GM12878 (cell line): ENCODE measurements at regions not wholly inside any gene's neighbourhood (a gene's known extent, or its start where the extent isn't known, plus 50 kb on each side); places are given as distances from the start of the nearest gene placed in this dataset.

Experiments used
- ATF3 ChIP-seq: IDR thresholded peaks from 2 replicates; pipeline ENCODE4 v1.6.1; 2011; ENCODE audit warnings: low read depth, mild to moderate bottlenecking, low read length, moderate library complexity, borderline replicate concordance; ENCODE audit errors: extremely low read depth
- CREM ChIP-seq: IDR thresholded peaks from 2 replicates; pipeline ENCODE4 v1.6.1; 2014; ENCODE audit warnings: antibody characterized with exemption, low read depth
- ESRRA ChIP-seq: IDR thresholded peaks from 2 replicates; pipeline ENCODE4 v1.6.1; 2012; ENCODE audit warnings: mild to moderate bottlenecking, low read length, improper control_type of control experiment
- FOS ChIP-seq: IDR thresholded peaks from 3 replicates; pipeline ENCODE4 v1.6.1; 2011; ENCODE audit warnings: borderline replicate concordance; ENCODE audit not compliant: insufficient read length; ENCODE audit errors: extremely low read depth
- GABPA ChIP-seq: IDR thresholded peaks from 2 replicates; pipeline ENCODE4 v1.6.1; 2014; ENCODE audit warnings: antibody characterized with exemption, low read depth, mild to moderate bottlenecking, inconsistent platforms
- IKZF2 ChIP-seq, 2 experiments: fragments of 450-650 bp; IDR thresholded peaks; 2 replicates each; pipeline ENCODE4 v1.6.1; 2017; ENCODE audit warnings: mild to moderate bottlenecking in 2 of 2, moderate library complexity in 2 of 2
- JUND ChIP-seq: IDR thresholded peaks from 2 replicates; pipeline ENCODE4 v1.6.1; 2012; ENCODE audit warnings: low read depth, mild to moderate bottlenecking, low read length, improper control_type of control experiment, moderate library complexity
- MYC ChIP-seq: IDR thresholded peaks from 2 replicates; pipeline ENCODE4 v1.6.1; 2011; ENCODE audit warnings: mild to moderate bottlenecking, low read length, moderate library complexity, inconsistent platforms; ENCODE audit not compliant: insufficient read depth, insufficient replicate concordance, insufficient read length, severe bottlenecking
- NFIC ChIP-seq: IDR thresholded peaks from 2 replicates; pipeline ENCODE4 v1.6.1; 2012; ENCODE audit warnings: low read depth, mild to moderate bottlenecking, inconsistent platforms, low read length, moderate library complexity
- RAD21 ChIP-seq: IDR thresholded peaks from 2 replicates; pipeline ENCODE4 v1.6.1; 2011; ENCODE audit warnings: mild to moderate bottlenecking, low read depth, low read length, moderate library complexity; ENCODE audit not compliant: insufficient read depth
- RELB ChIP-seq: fragments of 450-650 bp; IDR thresholded peaks from 2 replicates; pipeline ENCODE4 v1.6.1; 2017; ENCODE audit warnings: low read depth, mild to moderate bottlenecking, moderate library complexity
- SRF ChIP-seq, 2 experiments: IDR thresholded peaks; 2 replicates each; pipeline ENCODE4 v1.6.1; 2011; ENCODE audit warnings: low read depth in 2 of 2, low read length in 2 of 2, mild to moderate bottlenecking in 1 of 2, moderate library complexity in 1 of 2
- TCF3 ChIP-seq: IDR thresholded peaks from 2 replicates; pipeline ENCODE4 v1.6.1; 2012; ENCODE audit warnings: low read depth, mild to moderate bottlenecking, low read length, borderline replicate concordance; ENCODE audit not compliant: insufficient read depth
- YBX1 ChIP-seq: fragments of 450-650 bp; IDR thresholded peaks from 2 replicates; pipeline ENCODE4 v1.6.1; 2016; ENCODE audit warnings: antibody characterized with exemption
- ZBTB40 ChIP-seq: fragments of 450-650 bp; IDR thresholded peaks from 2 replicates; pipeline ENCODE4 v1.6.1; 2016; ENCODE audit warnings: mild to moderate bottlenecking, moderate library complexity, borderline replicate concordance

DNA sequence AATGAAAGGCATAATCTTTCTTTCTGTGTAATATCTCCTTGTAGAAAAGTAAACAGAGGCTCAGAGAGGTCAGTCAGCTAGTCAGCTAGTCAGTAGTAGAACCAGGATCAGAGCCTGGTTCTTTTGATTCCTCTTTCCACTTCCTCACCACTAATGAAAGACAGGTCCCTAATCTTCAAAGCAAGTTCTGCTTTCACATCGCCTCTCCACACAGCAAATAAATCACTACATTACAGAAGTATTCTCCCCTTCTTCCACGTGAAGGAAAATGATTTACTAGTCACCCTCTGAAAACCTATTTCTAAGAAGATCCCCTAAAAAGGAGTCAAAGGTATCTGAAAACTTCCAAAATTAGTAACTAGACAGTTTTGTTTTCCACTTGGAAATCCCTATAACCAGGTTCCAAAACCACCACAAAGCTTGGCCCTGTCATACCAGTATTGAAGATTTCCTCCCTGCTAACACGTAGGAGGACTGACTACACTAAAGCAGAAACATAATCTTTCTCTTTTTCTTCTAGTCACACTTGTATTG lies 140.5 kb upstream of the TARS1 start (continued):
- TF ChIP-seq GABPA (peak; percentile 50; the same call in 1 of the 2 replicates), ESRRA (no peak), RAD21 (no peak), TCF3 (no peak), IKZF2 (IDR thresholded peaks at IDR 0.05) (peak; percentile 73 to 82), SRF (IDR thresholded peaks at IDR 0.05; ENCODE audit: low read depth in 2 of 2, low read length in 2 of 2) (peak in 1 of 2 experiments; percentile 46; a peak in 1 of 4 replicates), MYC (no peak), CREM (peak; percentile 67; the same call in 1 of the 2 replicates), ZBTB40 (no peak), NFIC (peak; percentile 97), ATF3 (no peak), JUND (no peak), RELB (peak; percentile 52; the same call in 1 of the 2 replicates), FOS (no peak), YBX1 (no peak)
